Transverse colon (tissue), 4 donors: ENCODE measurements at regions not wholly inside any gene's neighbourhood (a gene's known extent, or its start where the extent isn't known, plus 50 kb on each side); places are given as distances from the start of the nearest gene placed in this dataset.

Source experiments
- CTCF ChIP-seq, 5 experiments: fragments of 200-600 bp in 3 of 5; fragments of 450-650 bp in 2 of 5; sonication (generic) in 3 of 5; IDR thresholded peaks; 1 replicate in 2 of 5; 2 replicates in 3 of 5; pipeline ENCODE4 v1.5.1; 2016 to 2017; ENCODE audit warnings: antibody characterized with exemption in 5 of 5, inconsistent platforms in 3 of 5, mild to moderate bottlenecking in 2 of 5, moderate library complexity in 1 of 5
- POLR2A ChIP-seq: fragments of 450-650 bp; IDR thresholded peaks from one replicate; pipeline ENCODE4 v1.6.1; 2016; ENCODE audit warnings: antibody characterized with exemption, mild to moderate bottlenecking, moderate library complexity
- POLR2AphosphoS5 ChIP-seq, 3 donors: sonication (generic); formaldehyde crosslinking; IDR thresholded peaks; one replicate each; pipeline ENCODE4 v1.6.1; 2016; ENCODE audit warnings: antibody characterized with exemption in 3 of 3

- TF ChIP-seq POLR2A, result no peak
- no peak for TF ChIP-seq CTCF (IDR thresholded peaks at IDR 0.05)
- no peak for TF ChIP-seq POLR2AphosphoS5 (IDR thresholded peaks at IDR 0.05)
These were observed 90.0 kb upstream of the RPS6KA2 start for GRCh38 chr6:166716910-166717617.
